Fibroblast of gingiva (primary cell): ENCODE measurements at regions not wholly inside any gene's neighbourhood (a gene's known extent, or its start where the extent isn't known, plus 50 kb on each side); places are given as distances from the start of the nearest gene placed in this dataset.

Experiments used
- DNase-seq: peaks from one replicate; pipeline ENCODE4 v3.0.0-alpha.2; 2011; ENCODE audit warnings: low read depth

GRCh38 chr3:117892431-117892841 lies 1142.2 kb downstream of the IGSF11 start:
- DNase-seq: peak; percentile 56

GRCh38 chr3:117893001-117893400 lies 1141.6 kb downstream of the IGSF11 start:
- no peak for DNase-seq

DNA sequence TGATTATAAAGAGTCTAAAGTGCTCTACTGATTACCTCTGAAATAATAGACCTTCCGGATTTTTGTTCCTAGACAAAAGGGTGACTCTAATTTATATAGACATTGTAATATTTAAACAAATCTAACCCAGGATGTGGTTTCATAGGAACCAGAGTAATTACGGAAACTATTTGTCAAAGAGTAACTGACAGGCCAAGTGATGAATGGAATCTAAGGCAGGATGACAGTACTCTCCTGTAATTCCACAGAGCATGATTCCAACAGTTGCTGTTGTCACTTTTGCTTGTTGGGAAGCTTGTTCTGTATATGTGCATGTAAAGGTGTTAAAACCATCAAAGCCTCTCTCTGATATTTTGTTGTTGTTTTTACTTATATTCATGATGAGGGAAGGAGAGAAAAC lies 1141.0 kb downstream of the IGSF11 start:
- DNase-seq: no peak

DNA sequence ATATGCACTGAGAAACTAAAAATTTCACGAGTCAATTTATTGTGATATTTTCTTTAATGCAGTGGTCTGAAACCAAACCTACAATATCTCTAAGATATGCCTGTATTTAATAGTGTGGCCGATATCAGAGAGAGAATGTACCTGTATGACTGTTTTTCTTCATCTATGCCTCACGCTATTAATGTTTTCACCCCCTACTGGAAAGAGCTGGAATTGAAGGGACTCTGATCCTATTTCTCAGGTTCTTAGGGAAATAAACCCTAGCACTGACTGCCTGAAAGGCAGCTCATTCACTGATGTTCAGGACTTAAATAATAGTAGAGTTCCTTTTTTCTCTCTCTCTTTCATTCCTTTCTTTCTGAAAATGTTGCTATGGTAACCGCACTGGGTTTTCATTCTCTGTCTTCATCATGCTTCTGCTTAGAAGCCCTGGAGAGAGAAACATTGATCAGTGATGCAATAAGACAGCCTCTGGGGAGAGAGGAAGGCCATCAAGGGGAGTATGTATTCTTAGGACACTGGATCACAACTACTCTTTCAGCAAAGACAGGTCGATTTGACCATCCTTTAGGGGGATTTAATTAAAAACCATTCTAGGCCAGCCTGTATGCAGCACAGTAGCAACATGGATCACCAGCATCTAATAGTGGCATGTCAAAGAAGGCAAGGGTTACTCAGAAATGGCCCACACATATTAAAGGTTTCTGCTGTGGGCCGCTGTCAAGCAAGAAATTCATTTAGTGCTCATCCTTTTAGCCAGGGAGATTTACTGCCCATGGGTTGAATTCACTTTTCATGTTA lies 1135.7 kb downstream of the IGSF11 start:
- DNase-seq: no peak

- peak; percentile 96 for DNase-seq
Observed at GRCh38 chr3:117903226-117903625, 1131.4 kb downstream of the IGSF11 start.

DNA sequence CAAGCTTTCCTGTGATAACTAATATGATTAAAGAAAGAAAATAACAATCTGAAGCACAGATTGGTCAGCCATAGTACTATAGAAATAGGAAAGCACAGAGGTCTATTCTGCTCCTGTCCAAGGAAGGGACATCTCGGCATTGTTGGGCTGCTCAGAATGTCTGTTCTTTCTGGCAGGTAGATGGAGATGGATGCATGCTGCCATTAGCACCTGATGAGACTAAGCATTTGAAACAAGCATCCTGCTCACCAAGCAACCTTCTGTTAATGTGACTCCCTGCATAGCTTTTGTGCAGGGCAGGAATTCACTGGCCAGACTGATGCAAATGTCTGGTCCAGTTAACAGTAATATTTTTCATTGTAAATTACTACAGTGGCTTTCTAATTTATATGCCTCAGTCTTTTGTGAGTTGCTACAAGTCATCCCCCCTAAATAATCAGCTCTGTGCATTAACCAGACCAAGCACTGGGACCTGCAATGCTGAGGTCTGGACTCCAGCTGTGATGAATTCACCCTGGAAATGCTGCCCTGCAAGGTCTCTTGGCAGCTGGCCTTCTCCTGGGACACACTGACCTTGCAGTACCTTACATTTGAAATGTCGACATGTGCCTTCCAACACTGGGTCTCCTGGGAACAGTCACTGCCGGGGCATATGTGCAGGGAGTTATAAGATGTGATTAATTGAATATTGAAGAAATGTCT lies 1123.7 kb downstream of the IGSF11 start:
- DNase-seq: peak; percentile 14

- DNase-seq: no peak
Observed at GRCh38 chr3:117912352-117912751, 1122.3 kb downstream of the IGSF11 start.

- no peak for DNase-seq
Observed at GRCh38 chr3:117914540-117915100, 1120.0 kb downstream of the IGSF11 start.

- no peak for DNase-seq
Observed at GRCh38 chr3:117916839-117917238, 1117.8 kb downstream of the IGSF11 start.

- no peak for DNase-seq
Observed at GRCh38 chr3:117919621-117920020, 1115.0 kb downstream of the IGSF11 start.

- DNase-seq: no peak
Observed at GRCh38 chr3:117920253-117920898, 1114.3 kb downstream of the IGSF11 start.

GRCh38 chr3:117921411-117921810 lies 1113.2 kb downstream of the IGSF11 start:
- no peak for DNase-seq

DNA sequence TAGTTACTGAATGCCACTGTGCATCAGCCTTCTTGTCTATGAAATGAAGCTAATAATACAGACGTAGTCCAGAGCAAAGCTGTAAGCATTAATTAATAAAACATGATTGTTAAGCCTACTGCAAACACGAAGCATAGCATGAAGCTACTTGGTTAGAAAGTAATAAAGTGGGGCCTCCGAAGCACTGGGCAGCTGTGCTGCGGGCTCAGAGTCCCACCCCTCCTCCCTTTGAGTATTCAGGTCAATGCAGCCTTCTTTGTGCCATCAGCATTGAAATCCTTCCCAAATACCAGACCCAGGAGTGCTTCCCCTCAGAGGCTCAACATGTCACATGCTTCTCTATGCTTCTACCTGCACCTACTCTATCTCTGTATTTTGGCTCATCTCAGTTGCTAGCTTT lies 1112.6 kb downstream of the IGSF11 start:
- DNase-seq: no peak

DNA sequence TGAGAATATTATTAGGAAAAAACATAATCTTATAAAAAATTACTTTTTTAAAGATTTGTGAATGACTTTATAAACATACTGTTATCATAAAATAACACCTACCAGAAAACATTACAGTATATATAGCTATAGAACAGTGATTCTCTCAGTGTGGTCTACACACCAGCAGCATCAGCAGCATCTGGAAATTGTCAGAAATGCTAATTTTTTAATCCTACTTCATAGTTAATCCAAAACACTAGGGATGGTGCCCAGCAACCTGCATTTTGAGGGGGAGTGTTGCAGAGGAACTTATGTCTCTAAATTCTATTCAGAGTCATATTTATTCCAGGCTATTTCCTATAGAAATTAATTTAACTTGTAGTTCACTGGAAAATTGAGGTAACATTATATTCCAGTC lies 1107.8 kb downstream of the IGSF11 start:
- no peak for DNase-seq

GRCh38 chr3:117927825-117928224 lies 1106.8 kb downstream of the IGSF11 start:
- no peak for DNase-seq

DNA sequence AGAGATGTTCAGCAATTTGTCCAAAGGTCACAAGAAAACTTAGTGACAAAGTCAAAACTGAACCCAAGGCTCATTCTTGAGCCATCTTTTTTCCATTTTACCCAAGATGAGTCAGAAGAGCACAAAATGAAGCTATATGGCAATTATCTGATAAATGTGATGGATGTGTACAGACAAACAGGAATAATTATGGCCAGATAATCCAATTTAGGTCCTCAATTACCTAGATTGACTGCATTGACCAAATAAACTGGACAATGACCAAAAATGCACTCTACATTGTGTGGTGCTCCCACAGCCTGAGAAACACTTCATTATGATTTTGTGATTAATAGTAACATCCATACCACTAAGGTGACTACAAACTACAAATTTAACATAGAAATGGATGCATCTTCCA lies 1105.8 kb downstream of the IGSF11 start:
- no peak for DNase-seq

GRCh38 chr3:117932441-117932840 lies 1102.2 kb downstream of the IGSF11 start:
- no peak for DNase-seq

- DNase-seq: no peak
Observed at GRCh38 chr3:117936159-117936558, 1098.5 kb downstream of the IGSF11 start.

GRCh38 chr3:117938974-117939373 lies 1095.7 kb downstream of the IGSF11 start:
- DNase-seq: no peak

DNA sequence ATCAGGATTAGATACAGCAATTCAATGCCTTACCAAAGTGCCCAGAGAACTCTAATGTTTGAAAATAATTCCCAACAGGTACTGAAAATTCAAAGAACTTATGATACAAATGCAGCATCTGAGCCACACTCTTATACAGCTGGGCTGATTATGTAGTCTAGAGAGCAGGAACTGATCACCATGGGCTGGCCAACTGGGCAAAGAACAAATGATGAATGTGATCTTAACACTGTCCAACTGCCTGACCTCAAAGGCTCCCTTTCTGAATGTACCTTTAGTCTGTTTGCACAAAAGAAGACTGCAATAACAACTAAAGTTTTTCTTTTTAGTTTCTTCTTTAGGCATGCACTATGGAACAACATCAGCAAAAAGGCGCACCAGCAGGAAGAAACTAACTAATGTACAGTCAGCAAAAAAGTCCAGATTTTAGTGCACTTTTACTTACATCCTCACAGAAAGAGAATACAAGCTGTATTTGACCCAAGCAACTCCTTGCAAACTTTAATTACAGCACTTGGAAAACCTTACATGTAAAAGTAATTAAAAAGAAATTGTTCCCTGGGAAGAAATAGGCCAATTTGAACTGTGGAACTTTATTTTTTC lies 1095.1 kb downstream of the IGSF11 start:
- no peak for DNase-seq

DNA sequence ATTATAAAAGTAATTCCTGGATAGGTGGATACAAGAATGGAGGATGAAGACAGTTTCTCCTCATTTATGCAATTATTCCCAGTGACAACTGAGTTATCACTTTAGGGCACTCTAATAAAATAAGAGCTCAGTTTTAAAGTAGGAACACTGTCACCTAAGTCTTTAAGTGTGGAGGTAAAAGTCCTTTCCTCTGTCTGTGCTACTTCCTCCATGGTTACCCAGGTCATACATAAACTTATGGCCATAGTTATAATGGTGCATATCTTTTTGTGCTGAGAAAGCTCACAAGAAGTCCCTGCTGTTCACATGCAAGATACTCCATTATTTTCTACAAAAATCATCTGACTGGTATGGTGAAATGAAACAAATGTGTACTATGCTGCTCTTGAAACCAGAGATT lies 1093.6 kb downstream of the IGSF11 start:
- DNase-seq: no peak

GRCh38 chr3:117941756-117942155 lies 1092.9 kb downstream of the IGSF11 start:
- no peak for DNase-seq
